Prostate gland (tissue), 2 donors: ENCODE measurements at regions not wholly inside any gene's neighbourhood (a gene's known extent, or its start where the extent isn't known, plus 50 kb on each side); places are given as distances from the start of the nearest gene placed in this dataset.

Source experiments
- DNase-seq: peaks from one replicate; pipeline ENCODE4 v3.0.0-alpha.2; 2019; ENCODE audit warnings: low spot score
- H3K27ac ChIP-seq, 2 donors: fragments of 200-600 bp; sonication (generic); 2 replicates each; pipeline ENCODE4 v1.5.1; 2017 to 2019
- H3K27me3 ChIP-seq: fragments of 200-600 bp; sonication (generic); replicated peaks from 2 replicates; pipeline ENCODE4 v1.5.1; 2019; ENCODE audit not compliant: insufficient read depth
- H3K36me3 ChIP-seq, 2 donors: fragments of 200-600 bp; sonication (generic); 1 replicate in 1 of 2; 2 replicates in 1 of 2; pipeline versions ENCODE4 v1.5.1 to v1.8.1; 2017 to 2019
- H3K4me1 ChIP-seq: fragments of 200-600 bp; sonication (generic); replicated peaks from 2 replicates; pipeline ENCODE4 v1.5.1; 2019
- H3K4me3 ChIP-seq, 2 donors: fragments of 200-600 bp; sonication (generic); 2 replicates each; pipeline ENCODE4 v1.5.1; 2017 to 2019
- H3K9me3 ChIP-seq: fragments of 200-600 bp; sonication (generic); 2 replicates; pipeline ENCODE4 v1.5.1; 2017
- POLR2A ChIP-seq: fragments of 450-650 bp; IDR thresholded peaks from one replicate; pipeline ENCODE4 v1.6.1; 2016; ENCODE audit warnings: antibody characterized with exemption, mild to moderate bottlenecking
- POLR2AphosphoS5 ChIP-seq: sonication (generic); formaldehyde crosslinking; IDR thresholded peaks from one replicate; pipeline ENCODE4 v1.6.1; 2017; ENCODE audit warnings: antibody characterized with exemption
- WGBS: methylation state at CpG from one replicate; pipeline ENCODE4 v1.1.5; 2018; 5-methylcytosine and 5-hydroxymethylcytosine counted together
- intact Hi-C: fragments of 100-400 bp; cut with DNase I; formaldehyde crosslinking; loops from one replicate; pipeline ENCODE4 v1.14.2; 2022
- TF ChIP-seq, protein P1 (sequence below), 4 experiments: fragments of 200-600 bp in 2 of 4; fragments of 450-650 bp in 2 of 4; sonication (generic) in 2 of 4; IDR thresholded peaks; 1 replicate in 3 of 4; 2 replicates in 1 of 4; pipeline ENCODE4 v1.5.1; 2016 to 2019; ENCODE audit warnings: antibody characterized with exemption in 4 of 4, mild to moderate bottlenecking in 2 of 4, moderate library complexity in 2 of 4

DNA sequence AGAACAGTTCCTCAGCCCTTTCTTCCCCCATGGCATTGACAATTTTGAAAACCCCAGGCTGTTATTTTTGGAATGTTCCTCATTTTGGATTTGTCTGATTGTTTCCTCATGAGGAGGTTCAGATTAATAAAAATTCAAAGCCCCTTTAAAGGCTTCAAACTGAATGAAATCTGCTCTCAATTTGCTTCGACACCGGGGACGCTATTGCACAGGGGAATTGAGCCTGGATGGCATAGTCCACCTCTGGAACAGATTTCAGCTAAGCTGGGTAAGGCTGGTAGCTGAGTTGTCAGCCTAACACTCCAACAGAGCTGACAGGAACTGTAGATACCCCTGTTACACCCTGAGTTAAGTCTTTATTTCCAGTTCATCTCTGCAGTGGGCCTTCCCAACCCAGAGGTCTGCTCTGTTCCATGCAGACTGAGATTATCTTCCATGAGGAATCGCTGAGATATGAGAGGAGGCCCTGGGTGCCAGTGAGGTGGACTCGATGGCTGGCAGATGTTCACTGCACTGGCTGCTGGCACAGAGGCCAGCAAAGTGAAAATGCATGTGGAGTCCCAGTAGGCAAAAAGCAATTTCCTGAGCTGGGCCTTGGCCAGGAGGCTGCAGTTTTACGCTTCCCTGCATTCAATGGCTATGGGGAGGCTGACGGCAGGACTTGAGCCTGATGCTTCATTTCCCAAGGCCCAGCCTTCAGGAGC is 73.3 kb upstream of the PAX1 start:
- Histone ChIP-seq H3K4me3 (no peak overlapping the region), H3K27me3 (no peaks in the 10 kb centered on the region), H3K27ac (no peak overlapping the region), H3K4me1 (no peaks in the 10 kb centered on the region), H3K9me3 (no peaks in the 10 kb centered on the region), H3K36me3 (no peaks in the 10 kb centered on the region)
- 72% methylated on average over 7 of the region's 7 CpGs for WGBS
- DNase-seq = no peak
- no peak for TF ChIP-seq POLR2AphosphoS5
- TF ChIP-seq, protein P1, sequence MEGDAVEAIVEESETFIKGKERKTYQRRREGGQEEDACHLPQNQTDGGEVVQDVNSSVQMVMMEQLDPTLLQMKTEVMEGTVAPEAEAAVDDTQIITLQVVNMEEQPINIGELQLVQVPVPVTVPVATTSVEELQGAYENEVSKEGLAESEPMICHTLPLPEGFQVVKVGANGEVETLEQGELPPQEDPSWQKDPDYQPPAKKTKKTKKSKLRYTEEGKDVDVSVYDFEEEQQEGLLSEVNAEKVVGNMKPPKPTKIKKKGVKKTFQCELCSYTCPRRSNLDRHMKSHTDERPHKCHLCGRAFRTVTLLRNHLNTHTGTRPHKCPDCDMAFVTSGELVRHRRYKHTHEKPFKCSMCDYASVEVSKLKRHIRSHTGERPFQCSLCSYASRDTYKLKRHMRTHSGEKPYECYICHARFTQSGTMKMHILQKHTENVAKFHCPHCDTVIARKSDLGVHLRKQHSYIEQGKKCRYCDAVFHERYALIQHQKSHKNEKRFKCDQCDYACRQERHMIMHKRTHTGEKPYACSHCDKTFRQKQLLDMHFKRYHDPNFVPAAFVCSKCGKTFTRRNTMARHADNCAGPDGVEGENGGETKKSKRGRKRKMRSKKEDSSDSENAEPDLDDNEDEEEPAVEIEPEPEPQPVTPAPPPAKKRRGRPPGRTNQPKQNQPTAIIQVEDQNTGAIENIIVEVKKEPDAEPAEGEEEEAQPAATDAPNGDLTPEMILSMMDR (IDR thresholded peaks at IDR 0.05) = no peak
- intact Hi-C loops = no loop called here

DNA sequence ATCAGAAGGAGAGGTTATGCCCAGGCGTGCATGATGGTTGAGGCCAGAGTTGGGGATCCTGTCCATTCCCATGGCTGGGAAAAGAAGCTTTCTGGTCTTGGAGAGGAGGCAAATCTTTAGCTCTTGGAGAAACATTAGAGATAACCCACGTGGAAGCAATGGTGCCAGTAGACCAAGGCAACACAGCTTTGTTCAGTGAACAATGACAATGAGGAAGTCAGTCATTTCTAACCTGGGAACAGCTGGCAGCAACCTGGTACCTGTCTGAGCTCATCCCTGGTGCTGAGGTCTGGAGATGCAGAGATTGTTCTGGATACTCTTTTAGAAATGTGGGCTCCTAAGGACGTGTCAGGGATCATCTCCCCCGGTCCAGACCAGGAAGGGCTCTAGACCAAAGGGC is 76.7 kb upstream of the PAX1 start:
- H3K9me3 ChIP-seq = no peaks in the 10 kb centered on the region
- H3K27ac ChIP-seq = no peak overlapping the region
- no peak for DNase-seq
- intact Hi-C loops = no loop called here
- 83% methylated on average over 4 of the region's 4 CpGs for WGBS
- no peaks in the 10 kb centered on the region for H3K36me3 ChIP-seq
- TF ChIP-seq POLR2A = no peak
- TF ChIP-seq, protein P1 (IDR thresholded peaks at IDR 0.05) = no peak
- no peak for TF ChIP-seq POLR2AphosphoS5
- no peaks in the 10 kb centered on the region for H3K4me1 ChIP-seq
- no peaks in the 10 kb centered on the region for H3K27me3 ChIP-seq
- H3K4me3 ChIP-seq = no peak overlapping the region

DNA sequence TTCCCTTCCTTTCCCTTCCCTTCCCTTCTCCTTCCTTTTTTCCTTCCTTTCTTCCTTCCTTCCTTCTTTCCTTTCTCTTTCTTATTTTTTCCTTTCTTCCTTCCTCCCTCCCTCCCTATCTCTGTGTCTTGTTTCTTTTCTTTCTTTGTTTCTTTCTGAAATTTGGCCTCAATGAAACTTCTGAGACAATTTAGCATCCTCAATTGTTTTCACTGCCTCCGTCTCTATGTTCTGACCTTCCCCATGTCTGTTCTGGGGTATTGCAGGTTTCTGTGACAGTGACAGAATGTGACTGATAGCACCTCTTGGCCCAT is 81.7 kb upstream of the PAX1 start:
- H3K36me3 ChIP-seq = no peaks in the 10 kb centered on the region
- no peak overlapping the region for H3K27ac ChIP-seq
- H3K9me3 ChIP-seq = no peaks in the 10 kb centered on the region
- no peaks in the 10 kb centered on the region for H3K27me3 ChIP-seq
- peaks cover 10% of the 10 kb centered on the region for H3K4me1 ChIP-seq
- intact Hi-C loops = no loop called here
- H3K4me3 ChIP-seq = no peak overlapping the region
- 94% methylated on average over 1 of the region's 1 CpG for WGBS
- TF ChIP-seq POLR2AphosphoS5 = no peak
- TF ChIP-seq, protein P1 (IDR thresholded peaks at IDR 0.05) = no peak
- TF ChIP-seq POLR2A = no peak
- DNase-seq = no peak

DNA sequence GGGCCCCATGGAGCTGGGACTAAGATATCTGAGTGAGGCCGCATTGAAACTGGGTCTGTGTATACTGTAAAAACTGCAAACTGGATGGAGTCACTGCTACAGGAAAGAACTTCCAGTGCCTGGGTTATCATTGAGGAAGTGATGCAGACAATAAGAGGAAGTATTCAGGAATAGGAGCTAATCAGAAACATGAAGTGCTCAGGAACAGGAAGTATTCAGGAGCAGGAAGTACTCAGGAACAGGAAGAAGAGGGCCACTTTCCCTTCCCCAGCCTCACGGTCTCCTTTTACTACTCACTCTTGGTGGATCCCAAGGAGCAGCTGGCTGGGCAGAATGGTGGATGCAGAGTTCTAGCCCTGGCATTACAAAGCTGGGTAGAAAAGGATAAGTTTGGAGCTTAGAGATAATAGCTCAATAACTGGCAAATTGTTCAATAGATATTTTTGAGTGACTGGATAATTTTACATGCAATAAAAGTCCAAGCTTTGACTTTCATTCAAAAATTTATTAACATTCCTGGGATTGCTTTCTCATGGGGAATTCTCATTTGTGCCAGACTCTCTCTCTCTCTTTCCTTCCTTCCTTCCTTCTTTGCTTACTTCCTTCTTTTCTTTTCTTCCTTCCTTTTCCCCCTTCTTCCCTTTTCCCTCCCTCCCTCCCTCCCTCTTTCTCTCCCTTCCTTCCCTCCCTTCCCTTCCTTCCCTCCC is 82.2 kb upstream of the PAX1 start:
- intact Hi-C loops = no loop called here
- Histone ChIP-seq H3K27me3 (no peaks in the 10 kb centered on the region), H3K9me3 (no peaks in the 10 kb centered on the region), H3K4me1 (peaks cover 10% of the 10 kb centered on the region), H3K36me3 (no peaks in the 10 kb centered on the region), H3K4me3 (no peak overlapping the region), H3K27ac (peak overlapping the region; percentile 43 to 75)
- no peak for DNase-seq
- no peak for TF ChIP-seq POLR2A
- TF ChIP-seq POLR2AphosphoS5 = no peak
- TF ChIP-seq, protein P1 (IDR thresholded peaks at IDR 0.05) = no peak
- 46% methylated on average over 2 of the region's 2 CpGs for WGBS
